Astrocyte of the cerebellum (primary cell): ENCODE measurements at regions not wholly inside any gene's neighbourhood (a gene's known extent, or its start where the extent isn't known, plus 50 kb on each side); places are given as distances from the start of the nearest gene placed in this dataset.

Experiments
- DNase-seq: peaks from one replicate; pipeline ENCODE4 v3.0.0-alpha.2; 2011; ENCODE audit warnings: low read depth
- H3K4me3 ChIP-seq: 2 replicates; pipeline ENCODE4 v1.5.1; 2011; ENCODE audit warnings: mild to moderate bottlenecking, low read depth, low read length, moderate library complexity
- CTCF ChIP-seq: IDR thresholded peaks from 2 replicates; pipeline ENCODE4 v1.5.1; 2012; ENCODE audit warnings: low read length, low read depth, moderate library complexity, mild to moderate bottlenecking; ENCODE audit errors: missing control alignments
- in situ Hi-C: cut with HindIII; loops from 2 replicates; pipeline ENCODE4 v1.10.0; 2017; ENCODE audit warnings: low sequenced_read_pairs

GRCh38 chr14:82112210-82112839, 578.7 kb upstream of the SEL1L start:
- H3K4me3 ChIP-seq: no peak overlapping the region
- DNase-seq: no peak
- TF ChIP-seq CTCF: no peak
- in situ Hi-C loops: no loop called here

GRCh38 chr14:82113007-82113406, 579.4 kb upstream of the SEL1L start:
- DNase-seq: no peak
- H3K4me3 ChIP-seq: no peak overlapping the region
- in situ Hi-C loops: no loop called here
- no peak for TF ChIP-seq CTCF

DNA sequence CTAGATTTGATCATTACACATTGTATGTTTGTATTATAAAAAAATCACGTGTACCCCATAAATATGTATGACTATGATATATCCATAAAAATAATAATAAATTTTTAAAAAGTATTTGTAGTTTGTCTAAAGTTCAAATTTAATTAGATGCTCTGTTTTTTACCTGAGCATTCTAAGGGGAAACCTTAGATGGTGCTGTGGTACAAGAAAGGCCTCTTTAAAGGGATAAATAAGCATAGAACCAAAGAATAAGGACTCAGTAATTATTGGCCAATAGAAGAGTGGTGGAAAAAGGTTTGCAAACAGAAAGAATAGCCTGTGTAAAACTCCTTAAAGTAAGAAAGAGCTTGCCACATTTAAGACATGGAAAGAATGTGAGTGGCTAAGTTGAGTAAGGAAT, 580.1 kb upstream of the SEL1L start:
- no peak for DNase-seq
- H3K4me3 ChIP-seq: no peak overlapping the region
- no peak for TF ChIP-seq CTCF
- in situ Hi-C loops: no loop called here

GRCh38 chr14:82116721-82117120, 583.1 kb upstream of the SEL1L start:
- in situ Hi-C loops: no loop called here
- no peak for TF ChIP-seq CTCF

GRCh38 chr14:82122655-82123054, 589.0 kb upstream of the SEL1L start:
- DNase-seq: no peak

More at GRCh38 chr14:82116721-82117120, 583.1 kb upstream of the SEL1L start:
- H3K4me3 ChIP-seq: no peak overlapping the region
- no peak for DNase-seq

DNA sequence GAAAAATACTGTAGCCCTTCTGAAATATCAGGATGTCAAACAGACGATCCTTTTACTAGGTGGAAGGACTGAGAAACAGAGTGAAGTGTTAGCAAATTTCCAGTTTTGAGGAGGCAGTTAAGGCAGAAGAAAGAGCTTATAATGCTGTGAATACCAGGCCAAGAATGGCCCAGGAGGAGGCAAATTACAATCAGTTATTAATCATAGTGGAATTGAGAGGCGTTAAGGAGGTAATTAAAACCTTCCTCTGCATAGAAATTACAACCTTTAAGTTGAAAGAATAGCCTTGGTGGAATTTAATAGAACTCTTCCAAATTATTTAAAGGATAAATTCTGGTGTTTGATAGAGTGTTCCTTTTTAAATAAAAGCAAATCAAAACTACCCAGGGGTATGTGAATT, 590.9 kb upstream of the SEL1L start:
- TF ChIP-seq CTCF: no peak
- no peak for DNase-seq
- H3K4me3 ChIP-seq: no peak overlapping the region
- in situ Hi-C loops: no loop called here

More at GRCh38 chr14:82122655-82123054, 589.0 kb upstream of the SEL1L start:
- TF ChIP-seq CTCF: no peak
- in situ Hi-C loops: no loop called here
- H3K4me3 ChIP-seq: no peak overlapping the region
